ENCODE measurements at regions not wholly inside any gene's neighbourhood (a gene's known extent, or its start where the extent isn't known, plus 50 kb on each side); places are given as distances from the start of the nearest gene placed in this dataset.
"Not testable (repeated sequence)": the region's sequence is repeated elsewhere in the genome, so short reads cannot be mapped to it uniquely, and the experiment has no call there.

DNA sequence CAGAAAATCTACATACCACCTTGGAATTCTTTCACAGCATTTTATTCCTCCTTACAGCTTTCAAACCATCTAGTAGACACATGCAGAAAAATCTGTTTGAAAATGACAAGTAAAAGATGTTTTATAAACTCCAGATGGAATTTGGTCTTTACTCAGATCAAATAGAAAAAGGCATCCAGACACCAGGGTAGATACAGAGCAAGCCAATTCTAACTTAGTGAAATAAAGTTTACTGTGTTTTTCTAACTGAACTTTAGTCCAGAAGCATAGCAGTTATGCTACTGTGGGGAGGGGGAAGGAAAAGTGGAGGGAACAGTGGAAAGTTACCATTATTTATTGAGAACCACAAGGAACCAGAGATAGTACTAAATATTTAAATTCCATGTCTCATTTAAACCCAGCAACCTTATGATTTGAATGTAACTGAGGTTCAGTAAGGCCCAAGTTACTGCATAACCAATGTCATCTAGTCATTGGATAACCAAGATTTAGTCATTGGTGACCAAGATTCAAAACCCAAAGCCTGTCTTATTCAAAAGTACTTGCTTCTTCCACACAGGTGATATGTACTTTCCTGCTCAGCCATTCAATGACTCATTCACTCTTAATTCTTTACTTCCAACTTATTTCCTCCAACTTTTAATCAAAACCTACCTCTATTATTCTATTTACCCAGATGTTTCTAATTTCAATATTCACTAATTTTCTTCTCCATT is 57.7 kb downstream of the RAD51AP2 start:
- no peak for DNase-seq

DNA sequence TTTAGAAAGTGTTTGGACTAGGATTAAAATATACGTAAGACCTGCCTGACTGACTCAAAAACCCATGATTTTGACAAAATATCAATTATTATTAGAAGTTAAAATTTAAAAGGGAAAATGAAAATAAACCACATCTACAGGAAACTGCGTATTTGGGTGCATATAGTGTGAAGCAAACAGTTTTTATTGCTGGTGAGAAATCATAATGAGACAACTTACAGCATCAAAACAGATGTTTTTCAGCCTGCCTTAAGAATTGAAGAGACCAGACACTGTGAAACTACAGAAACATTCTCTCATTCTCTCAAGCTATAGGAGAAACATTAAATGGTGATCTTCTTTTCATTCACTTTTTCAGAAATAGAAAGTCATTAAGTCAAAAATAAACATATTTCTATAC is 62.9 kb downstream of the RAD51AP2 start:
- DNase-seq, result no peak

DNA sequence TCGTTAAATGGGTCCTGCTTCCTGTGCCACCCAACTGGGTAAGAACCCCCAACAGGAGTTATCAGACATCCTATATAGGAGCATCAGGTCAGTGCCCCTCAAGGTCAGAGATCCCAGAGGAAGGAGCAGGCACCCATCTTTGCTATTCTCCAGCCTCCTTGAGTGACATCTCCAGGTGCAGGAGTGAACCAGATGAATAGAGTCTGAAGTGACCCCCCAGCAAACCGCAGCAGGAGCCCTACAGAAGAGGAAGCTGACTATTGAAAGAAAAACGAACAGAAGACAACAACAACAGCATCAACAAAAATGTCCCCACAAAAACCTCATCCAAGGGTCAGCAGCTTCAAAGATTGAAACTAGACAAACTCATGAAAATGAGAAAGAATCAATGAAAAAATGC is 72.0 kb downstream of the RAD51AP2 start:
- not testable (repeated sequence) for DNase-seq

DNA sequence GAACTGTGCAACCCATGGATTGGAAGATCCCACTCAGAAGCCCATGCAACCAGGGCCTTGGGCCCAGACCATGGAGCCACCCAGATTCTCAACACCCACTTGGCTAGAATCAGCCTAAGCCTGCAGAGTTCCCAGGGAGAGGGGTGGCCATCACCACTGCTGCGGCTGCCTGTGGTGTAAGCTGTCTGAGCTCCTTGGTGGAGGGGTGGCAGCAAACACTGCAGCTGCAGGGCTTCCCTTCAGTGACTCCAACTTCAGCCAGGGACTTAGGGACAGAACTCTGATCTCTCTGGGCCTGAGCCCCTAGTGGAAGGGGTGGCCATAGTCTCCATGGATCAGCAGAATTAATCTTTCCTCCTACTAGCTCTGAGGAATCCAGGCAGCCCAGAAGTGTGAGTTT is 72.5 kb downstream of the RAD51AP2 start:
- DNase-seq, result no peak

DNA sequence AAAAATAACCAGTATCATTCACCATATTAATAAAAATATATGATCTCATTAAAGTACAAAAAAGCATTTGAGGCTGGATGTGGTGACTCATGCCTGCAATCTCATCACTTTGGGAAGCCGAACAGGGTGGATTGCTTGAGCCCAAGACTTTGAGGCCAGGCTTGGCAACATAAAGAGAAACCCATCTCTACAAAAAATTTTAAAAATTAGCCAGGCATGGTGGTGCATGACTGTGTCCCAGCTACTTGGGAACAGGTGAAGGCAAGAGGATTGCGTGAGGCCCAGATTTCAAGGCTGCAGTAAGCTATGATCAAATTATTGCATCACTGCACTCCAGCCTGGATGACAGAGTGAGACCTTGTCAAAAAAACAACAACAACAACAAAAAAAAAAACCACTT is 75.9 kb downstream of the RAD51AP2 start:
- DNase-seq, result no peak

DNA sequence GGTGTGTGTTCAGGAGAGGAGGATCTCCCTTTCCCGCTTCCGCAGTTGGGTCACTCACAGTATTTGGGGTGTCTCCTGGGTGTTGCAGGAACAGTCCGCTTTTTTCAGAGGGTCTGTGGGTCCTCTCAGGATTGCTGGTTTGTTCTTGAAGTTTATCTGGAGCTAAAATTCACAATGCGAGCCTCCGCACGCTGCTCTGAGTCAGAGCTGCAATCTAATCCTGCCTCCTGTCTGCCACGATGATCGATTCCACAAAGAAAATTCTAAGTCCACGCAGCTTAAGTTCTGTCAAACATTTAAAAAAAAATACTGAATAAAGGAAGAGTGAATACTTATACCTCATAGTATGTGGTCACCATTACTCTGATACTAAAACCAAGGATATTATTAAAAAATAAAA is 76.5 kb downstream of the RAD51AP2 start:
- no peak for DNase-seq

DNA sequence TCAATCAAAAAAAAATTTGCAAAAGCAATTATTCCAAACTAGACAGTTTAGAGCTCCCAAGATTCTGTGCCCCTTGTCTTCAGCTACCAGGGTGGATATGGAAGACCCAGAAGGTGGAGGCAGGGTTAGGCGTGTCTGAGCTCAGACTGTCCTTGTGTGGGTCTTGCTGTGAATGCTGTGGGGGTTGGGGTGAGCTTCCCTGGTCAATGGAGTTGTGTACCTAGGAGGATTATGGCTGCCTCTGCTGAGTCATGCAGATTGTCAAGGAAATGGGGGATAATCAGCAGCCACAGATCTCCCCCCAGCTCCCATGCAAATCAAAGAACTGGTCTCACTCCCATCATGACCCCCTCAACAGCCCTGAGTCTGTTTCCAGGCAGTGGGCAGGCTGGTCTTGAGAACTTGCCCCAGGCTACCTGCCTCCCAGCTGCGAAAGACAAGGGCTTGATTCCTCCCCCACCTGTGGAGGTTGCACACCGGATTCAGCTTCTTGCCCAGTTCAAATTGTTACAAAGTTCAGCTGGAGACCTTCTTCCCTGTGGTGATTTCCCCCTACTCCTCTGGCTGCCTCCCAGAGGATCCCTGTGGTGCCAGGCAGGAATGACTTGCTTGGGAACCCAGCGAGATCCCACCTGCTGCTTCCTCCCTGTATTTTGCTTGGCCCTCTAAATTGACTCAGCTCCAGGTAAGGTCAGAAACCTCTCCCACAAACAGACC is 77.0 kb downstream of the RAD51AP2 start:
- DNase-seq, result peak; percentile 0

DNA sequence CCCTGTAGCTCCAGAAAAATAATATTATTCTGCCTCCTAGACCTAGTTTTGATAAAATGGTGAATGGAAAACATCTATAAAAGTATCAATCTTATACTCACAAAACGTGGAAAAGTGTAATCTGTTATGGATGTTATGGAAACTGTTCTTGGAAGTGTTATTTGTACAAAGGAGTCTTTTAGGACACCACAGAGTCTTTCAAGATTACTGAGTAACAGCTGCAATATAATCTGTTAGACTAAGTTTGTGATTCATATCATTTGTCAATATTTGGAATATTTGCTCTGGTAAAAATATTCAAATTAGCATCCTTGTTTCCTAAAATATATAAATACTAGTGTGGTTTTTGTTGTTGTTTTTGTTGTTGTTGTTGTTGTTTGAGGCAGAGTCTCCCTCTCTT is 87.9 kb downstream of the RAD51AP2 start:
- DNase-seq, result no peak

DNA sequence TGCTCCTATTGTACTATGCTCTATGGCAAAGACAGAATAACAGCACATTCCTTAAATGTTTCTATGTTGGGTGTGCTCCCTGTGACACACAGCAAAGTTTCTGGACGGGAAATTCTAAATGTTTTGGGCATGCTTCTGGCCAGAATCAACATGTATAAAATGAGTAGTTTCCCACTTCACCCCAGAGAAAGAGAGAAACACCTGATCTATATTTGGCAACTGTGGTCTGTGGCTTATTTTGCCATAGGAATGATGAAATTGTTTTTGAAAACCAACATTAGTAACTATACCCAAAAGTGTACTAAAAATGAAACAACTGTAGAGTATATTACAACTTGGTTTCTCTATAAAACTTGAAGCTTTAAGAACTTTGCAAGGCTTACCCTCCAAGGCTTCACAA is 89.1 kb downstream of the RAD51AP2 start:
- no peak for DNase-seq

DNA sequence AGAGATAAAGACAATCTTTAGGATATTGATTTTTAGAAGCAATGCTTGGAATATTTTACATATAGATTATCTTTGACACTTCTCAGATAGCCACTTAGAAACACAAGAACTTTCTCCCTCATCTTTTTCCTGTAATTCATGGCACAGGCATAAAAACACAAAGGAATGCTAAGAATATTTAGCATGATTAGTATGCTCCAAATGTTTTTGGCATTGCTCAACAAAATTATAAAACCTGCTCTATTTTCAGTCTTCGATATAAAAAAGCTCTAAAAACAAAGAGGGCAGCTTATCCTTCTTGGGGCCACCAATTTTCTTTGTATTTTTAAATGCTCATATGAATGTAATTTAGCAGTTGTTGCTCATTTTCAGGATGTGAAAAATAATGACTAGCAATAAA is 90.8 kb downstream of the RAD51AP2 start:
- no peak for DNase-seq

DNA sequence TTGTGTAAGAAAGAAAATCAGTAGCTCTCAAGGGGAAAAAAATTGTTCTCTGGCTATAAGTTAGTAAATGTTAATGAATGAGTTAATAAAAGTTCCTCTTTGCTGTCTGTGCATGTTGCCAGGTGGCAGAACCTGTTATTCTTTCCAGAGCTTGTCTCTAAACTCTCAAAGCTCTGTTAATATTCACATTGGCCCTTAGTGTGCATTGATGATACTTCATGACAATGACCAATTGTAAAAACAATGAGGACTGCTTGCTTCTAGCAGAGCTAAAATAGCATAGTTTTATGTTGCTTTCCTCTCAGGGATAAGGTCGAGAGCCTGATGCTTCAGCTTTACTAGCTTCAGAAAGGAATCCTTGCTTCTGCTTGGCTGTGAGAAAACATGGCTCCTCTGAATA is 91.5 kb downstream of the RAD51AP2 start:
- DNase-seq, result no peak

DNA sequence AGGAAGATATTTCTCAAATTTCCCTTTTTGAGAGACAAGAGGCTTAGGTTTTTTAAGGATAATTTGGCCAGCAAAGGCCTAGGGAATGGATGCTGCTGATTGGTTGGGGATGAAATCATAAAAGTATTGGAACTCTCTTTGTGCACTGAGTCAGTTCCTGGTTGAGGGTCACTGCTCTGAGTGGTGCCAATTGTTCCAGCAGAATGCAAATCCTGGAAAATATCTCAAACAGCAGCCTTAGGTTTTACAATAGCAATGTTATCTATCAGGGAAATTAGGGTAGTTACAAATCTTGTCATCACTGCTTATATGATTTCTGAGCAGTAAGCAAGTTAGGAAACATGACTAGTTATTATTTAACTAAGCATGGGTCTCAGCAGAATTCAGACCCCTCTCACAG is 96.2 kb downstream of the RAD51AP2 start:
- no peak for DNase-seq

DNA sequence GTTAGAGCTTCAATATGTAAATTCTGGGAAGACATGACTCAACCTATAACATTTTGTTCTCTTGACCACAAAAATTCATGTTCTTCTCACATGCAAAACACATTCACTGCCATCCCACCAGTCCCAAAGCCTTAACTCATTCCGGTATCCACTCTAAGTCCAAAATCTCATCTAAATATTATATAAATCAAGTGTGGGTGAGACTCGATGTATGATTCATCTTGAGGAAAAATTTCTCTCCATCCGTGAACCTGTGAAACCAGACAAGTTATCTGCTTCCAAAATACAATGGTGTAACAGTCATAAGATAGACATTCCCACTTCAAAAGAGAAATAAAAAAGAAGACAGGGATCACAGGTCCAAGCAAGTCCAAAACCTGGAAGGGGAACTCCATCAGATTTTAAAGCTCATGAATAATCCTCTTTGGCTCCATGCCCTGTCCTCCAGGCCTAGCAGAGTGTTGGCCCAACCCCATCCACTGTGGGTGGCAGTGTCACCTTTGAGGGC is 101.3 kb downstream of the RAD51AP2 start:
- no peak for DNase-seq

DNA sequence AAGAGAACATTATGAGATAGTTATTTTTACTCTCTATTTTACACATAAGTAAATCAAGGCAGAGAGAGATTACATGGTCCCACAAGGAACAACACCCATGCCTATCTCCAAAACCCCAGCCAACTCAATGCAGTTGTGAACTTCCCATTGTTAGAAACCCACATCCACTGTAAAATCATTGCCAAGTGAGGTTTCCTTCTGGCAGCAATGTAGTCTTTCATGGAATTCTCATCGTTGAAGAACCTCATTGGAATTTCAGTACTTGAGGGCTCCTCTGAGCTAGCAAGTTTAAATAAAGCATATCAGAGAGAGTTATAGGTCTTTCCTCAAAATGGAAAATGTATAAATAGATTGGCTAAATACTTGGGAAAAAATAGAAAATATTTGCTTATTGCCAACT is 105.2 kb downstream of the RAD51AP2 start:
- DNase-seq, result no peak

DNA sequence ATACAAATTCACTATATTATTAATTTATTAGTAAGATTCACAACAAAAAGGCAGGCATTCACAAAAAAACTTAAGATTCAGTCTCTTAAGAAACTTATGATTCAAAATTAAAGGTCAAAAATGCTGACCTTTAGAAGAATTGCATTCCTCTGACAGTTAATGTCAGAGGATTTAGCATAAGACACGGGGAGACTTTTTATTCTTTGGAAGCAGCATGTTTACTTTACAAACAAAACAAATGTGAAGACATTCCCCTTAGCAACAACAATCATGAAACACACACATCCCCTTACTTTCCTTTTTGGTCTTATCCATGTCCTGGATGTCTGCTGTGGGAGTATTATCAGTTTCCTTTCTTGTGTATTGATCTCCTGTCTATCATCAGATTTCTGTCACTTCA is 117.1 kb downstream of the RAD51AP2 start:
- DNase-seq, result no peak

DNA sequence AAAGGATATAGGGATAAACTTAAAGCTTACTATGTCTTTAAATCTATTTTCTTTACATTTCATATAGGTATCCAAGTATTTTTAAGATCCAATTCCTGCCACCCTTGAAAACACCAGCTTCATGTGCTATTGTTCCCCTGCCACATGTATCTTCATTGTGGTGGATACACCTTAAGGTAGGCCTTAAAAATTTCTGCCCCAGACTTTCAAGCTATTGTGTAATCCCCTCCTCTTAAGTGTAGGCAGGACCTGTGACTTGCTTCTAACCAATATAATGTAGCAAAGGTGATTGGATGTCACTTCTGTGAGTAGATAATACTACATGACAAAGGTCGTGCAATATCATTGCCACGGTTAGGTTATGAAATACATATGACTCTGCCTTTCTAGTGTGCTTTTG is 119.5 kb downstream of the RAD51AP2 start:
- no peak for DNase-seq

DNA sequence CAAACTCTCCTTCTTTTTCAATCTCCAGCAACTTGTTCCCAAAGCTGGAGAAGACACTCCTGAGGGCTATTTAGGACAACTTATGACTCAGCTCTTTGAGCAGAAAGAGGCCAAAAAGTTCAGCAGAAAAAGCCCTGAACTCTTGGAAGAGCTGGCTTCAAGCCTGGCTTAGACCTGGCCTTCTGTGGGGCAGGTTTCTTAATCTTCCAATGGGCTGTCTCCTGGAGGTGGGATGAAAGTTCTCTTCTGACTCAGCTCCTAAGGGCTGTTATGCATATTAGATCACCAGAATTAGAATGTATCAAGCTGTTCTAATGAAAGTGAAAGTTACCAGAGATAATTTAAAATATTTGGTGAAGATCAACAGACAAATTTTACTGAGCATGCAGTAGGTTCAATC is 129.4 kb downstream of the RAD51AP2 start:
- DNase-seq, result no peak

DNA sequence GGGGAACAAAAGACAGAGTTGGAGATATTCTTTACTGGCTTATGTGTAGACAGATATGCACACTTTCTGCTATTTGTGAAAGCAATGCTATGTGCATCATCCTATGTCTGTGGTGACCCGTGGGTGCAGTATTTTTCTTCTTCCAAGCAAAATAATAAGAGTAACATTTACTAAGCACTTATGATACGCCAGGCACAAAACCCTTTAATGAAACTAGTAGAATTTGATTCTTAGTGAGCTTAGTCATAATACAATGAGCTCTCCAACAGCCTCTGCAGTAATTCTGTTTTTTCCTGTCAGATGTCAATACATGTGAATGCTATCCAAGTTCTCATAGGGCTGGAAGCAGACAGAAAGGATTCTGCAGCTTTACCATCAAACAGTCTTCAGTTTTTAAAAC is 130.6 kb downstream of the RAD51AP2 start:
- no peak for DNase-seq

DNA sequence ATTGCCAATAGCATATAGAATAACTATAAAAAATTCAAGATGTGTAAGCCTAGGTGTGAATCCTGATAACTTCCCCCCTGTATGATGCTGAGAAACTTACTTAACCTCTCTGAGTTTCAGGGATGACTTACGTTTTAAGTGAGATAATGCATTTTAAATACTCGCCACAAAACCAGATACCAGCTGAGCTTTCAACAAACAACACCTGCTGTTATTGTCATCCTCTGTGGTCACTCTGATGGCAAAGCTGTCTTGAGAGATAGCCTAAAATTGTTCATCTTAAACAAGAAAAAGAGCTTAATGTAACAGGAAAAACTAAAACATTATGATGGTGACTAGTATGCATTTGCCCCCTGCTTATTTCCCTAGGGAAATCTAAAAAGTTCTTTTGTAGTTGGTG is 131.5 kb downstream of the RAD51AP2 start:
- DNase-seq, result no peak

DNA sequence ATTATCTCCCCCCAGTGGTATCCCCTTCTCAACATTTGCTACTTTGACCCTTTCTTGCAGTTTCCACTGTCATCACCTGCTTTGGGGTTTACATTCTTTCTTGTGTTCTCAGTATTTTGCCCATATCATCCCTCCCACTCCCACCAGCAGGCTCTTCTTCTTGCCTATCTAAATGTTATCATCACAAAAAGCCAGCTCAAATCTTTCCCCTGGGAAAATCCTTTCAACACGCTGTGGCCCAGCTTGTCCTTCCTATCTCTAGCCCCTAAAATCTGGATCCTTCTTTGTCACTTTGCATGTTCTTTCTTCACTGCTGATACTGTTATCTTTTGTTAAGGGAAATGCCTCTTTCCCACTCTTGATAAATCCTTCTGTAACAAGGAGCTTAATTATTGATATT is 138.2 kb downstream of the RAD51AP2 start:
- DNase-seq, result no peak

DNA sequence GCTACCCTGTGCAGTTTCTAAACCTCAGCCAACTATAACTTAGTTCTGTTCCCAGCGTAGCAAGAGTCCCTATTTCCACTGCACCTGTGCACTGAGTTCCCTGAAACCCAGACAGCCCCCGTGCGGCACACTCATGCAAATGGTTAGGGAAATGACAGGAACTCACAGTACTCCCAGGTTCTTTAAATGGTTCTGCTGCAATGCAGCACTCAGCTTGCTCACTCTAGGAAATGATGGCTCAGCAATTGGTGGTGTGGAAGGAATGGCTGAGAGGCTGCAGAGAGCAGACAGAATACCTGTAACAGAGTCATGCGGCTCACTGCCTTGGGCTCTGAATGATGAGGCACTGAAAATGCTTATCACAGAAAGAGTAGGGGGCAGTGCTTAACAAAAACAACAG is 143.0 kb downstream of the RAD51AP2 start:
- no peak for DNase-seq

DNA sequence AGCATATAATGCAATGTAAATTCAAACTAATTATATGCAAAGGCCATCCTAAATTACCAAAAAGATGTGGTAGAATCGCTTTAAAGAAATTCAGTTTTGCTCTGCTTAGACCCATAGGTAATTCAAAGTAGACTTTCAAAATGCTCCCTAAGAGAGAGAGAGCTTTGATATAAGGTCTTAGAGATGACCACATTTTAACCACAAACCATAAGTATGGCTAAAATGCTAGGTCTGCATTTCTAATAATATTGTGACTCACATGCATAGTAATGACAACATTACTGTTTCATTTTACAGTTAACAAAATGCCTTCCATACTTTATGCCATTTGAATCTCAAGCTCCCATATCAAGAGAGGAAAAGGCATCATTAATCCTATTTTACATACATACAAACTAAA is 144.5 kb downstream of the RAD51AP2 start:
- DNase-seq, result no peak

DNA sequence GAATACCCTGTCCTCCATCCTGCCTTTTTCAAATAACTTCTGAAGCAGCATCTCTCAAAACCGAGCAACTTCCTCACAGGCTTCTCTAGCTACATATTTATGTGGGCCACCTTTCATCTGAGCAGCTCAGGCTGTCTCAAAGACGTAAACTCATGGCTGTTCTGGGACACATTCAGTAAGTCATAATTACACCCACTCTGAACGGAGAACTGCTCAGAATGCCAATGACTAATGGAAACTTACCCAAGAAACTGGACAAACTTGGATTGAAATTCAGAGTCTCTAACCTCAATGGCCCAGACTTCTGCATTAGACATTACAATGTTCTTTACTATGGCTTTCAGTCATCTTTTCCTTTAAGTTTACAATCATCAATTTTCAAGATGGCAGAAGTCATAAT is 145.2 kb downstream of the RAD51AP2 start:
- DNase-seq, result no peak

DNA sequence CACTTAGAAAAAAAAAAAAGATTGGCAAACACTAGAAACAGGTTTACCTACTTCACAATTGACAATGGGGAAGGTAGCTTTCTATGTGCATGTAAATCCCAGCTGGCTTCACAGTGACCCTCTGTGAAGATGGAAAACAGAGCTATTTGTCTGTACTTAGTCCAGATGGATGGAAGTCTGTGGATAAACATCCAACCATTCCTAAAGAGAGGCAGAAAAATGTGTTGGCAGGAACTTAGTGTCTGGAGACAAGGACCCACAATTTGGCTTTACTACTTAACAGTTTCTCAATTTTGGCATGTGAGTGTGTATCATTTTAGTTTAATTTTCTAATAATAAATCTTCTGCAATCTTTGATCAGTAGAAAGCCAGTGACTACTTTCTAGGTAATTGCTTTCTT is 154.4 kb downstream of the RAD51AP2 start:
- no peak for DNase-seq

DNA sequence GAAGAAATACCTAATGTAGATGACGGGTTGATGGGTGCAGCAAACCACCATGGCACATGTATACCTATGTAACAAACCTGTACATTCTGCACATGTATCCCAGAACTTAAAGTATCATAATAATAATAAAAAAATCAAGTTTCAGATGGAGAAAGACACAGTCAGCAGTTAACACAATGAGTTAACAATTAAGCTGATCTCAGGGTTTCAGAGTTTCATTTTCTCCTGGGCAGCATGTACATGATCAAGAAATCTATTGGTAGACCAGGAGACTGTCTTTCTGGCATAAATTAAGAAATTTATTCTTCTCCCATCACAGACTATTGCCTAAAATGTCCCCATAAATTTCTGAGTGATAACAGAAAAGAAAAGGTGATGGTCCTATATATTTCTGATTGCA is 155.3 kb downstream of the RAD51AP2 start:
- no peak for DNase-seq

Data from central memory CD4-positive, alpha-beta T cell (primary cell).